Vagina (tissue), 2 donors: ENCODE measurements at regions not wholly inside any gene's neighbourhood (a gene's known extent, or its start where the extent isn't known, plus 50 kb on each side); places are given as distances from the start of the nearest gene placed in this dataset.

ENCODE experiments used
- POLR2A ChIP-seq, 2 donors: fragments of 450-650 bp; IDR thresholded peaks; one replicate each; pipeline ENCODE4 v1.6.1; 2017; ENCODE audit warnings: antibody characterized with exemption in 2 of 2, mild to moderate bottlenecking in 2 of 2, moderate library complexity in 2 of 2
- POLR2AphosphoS5 ChIP-seq, 2 donors: sonication (generic); formaldehyde crosslinking; IDR thresholded peaks; one replicate each; pipeline ENCODE4 v1.9.0; 2017; ENCODE audit warnings: antibody characterized with exemption in 2 of 2, mild to moderate bottlenecking in 2 of 2, low read depth in 1 of 2; ENCODE audit not compliant: insufficient read depth in 1 of 2

- TF ChIP-seq POLR2A (IDR thresholded peaks at IDR 0.05) (no peak), POLR2AphosphoS5 (IDR thresholded peaks at IDR 0.05; ENCODE audit: insufficient read depth in 1 of 2, low read depth in 1 of 2) (no peak)
These were observed 1225.1 kb downstream of the CDH8 start for GRCh38 chr16:60811051-60811608.
